ENCODE measurements at regions not wholly inside any gene's neighbourhood (a gene's known extent, or its start where the extent isn't known, plus 50 kb on each side); places are given as distances from the start of the nearest gene placed in this dataset.

GRCh38 chr5:82405161-82405560, 127.0 kb upstream of the RPS23 start:
- ChIA-PET POLR2A (ENCODE audit: partially characterized antibody) (no interaction called here), CTCF (ENCODE audit: partially characterized antibody) (no interaction called here)
- H3K4me3 ChIP-seq (ENCODE audit: extremely low read depth in 1 of 4, insufficient read depth in 2 of 4, low read depth in 3 of 4, low read length in 4 of 4) = no peak overlapping the region
- FAIRE-seq = no peak
- no peak overlapping the region for H4K91ac ChIP-seq (replicated peaks; ENCODE audit: insufficient read length, low read length)
- H3K9me3 ChIP-seq (ENCODE audit: insufficient read depth in 2 of 2, low read depth in 1 of 2, low read length in 1 of 2) = peaks cover 4% of the 10 kb centered on the region in 2 experiments; a peak in 1 of 4 replicates
- no peak overlapping the region for H3K18ac ChIP-seq (ENCODE audit: extremely low read depth, low read length)
- no peak overlapping the region for H3K56ac ChIP-seq (replicated peaks; ENCODE audit: insufficient read length, low read depth, low read length)
- H3K4me2 ChIP-seq (ENCODE audit: insufficient read depth in 1 of 2, low read depth in 2 of 2, low read length in 2 of 2) = no peak overlapping the region
- no peak overlapping the region for H2AK5ac ChIP-seq (ENCODE audit: low read depth, low read length)
- no peak overlapping the region for H2BK5ac ChIP-seq (ENCODE audit: low read depth, low read length)
- H2AFZ ChIP-seq (ENCODE audit: low read length) = no peak overlapping the region
- no peak overlapping the region for H2BK20ac ChIP-seq (ENCODE audit: low read length)
- no peaks in the 10 kb centered on the region; a peak in 1 of 8 replicates for H3K36me3 ChIP-seq (ENCODE audit: control insufficient read depth in 2 of 4, insufficient read depth in 4 of 4, low read length in 3 of 4)
- no peaks in the 10 kb centered on the region for H4K20me1 ChIP-seq (replicated peaks in 1 of 2; ENCODE audit: control insufficient read depth in 1 of 2, insufficient read depth in 2 of 2, low read length in 2 of 2)
- no peak overlapping the region for H4K8ac ChIP-seq (ENCODE audit: extremely low read depth, insufficient read depth, low read length)
- H2BK15ac ChIP-seq (ENCODE audit: low read length) = no peak overlapping the region
- no peak overlapping the region for H3K9ac ChIP-seq (replicated peaks in 1 of 4; ENCODE audit: extremely low read depth in 1 of 4, low read depth in 3 of 4, low read length in 3 of 4)
- H3K23me2 ChIP-seq (ENCODE audit: low read depth, low read length) = no peaks in the 10 kb centered on the region
- no peaks in the 10 kb centered on the region for H3K79me2 ChIP-seq (ENCODE audit: control insufficient read depth in 1 of 2, insufficient read depth in 2 of 2, low read length in 2 of 2)
- H3K27me3 ChIP-seq (replicated peaks in 1 of 4; ENCODE audit: control insufficient read depth in 3 of 4, extremely low read depth in 1 of 4, insufficient read depth in 3 of 4, low read length in 3 of 4) = no peaks in the 10 kb centered on the region
- no peak overlapping the region for H2BK120ac ChIP-seq (replicated peaks; ENCODE audit: low read depth, low read length)
- no peak overlapping the region for H3K14ac ChIP-seq (ENCODE audit: insufficient read length)
- H4K5ac ChIP-seq (ENCODE audit: insufficient read length, low read depth, low read length) = no peak overlapping the region
- peaks cover 0 to 11% (median 10%) of the 10 kb centered on the region in 4 experiments; a peak in 4 of 7 replicates for H3K4me1 ChIP-seq (replicated peaks in 1 of 4; ENCODE audit: control insufficient read depth in 3 of 4, insufficient read depth in 4 of 4, low read length in 3 of 4)
- no peak overlapping the region for H3K27ac ChIP-seq (ENCODE audit: low read depth, low read length)
- no peaks in the 10 kb centered on the region for H3K79me1 ChIP-seq (ENCODE audit: low read depth, low read length)
- H3K23ac ChIP-seq (ENCODE audit: insufficient read length) = no peak overlapping the region
- 94% methylated on average over 2 of the region's 2 CpGs; no CpG with 5 or more reads in 1 of the 2 experiments for WGBS, 2 experiments (ENCODE audit: extremely low coverage in 1 of 2, insufficient coverage in 1 of 2, insufficient read length in 1 of 2, insufficient replicate concordance in 2 of 2, low coverage in 1 of 2, low lambda C conversion rate in 2 of 2, missing lambda C conversion rate in 1 of 2)
- no peak overlapping the region for H3K4ac ChIP-seq (replicated peaks; ENCODE audit: insufficient read length, low read depth, low read length)
- no peak for DNase-seq (ENCODE audit: low read depth in 1 of 2, low spot score in 2 of 2)
- H2BK12ac ChIP-seq (ENCODE audit: low read depth, low read length) = no peak overlapping the region
- TF ChIP-seq CBX8 (IDR thresholded peaks at IDR 0.05; ENCODE audit: borderline replicate concordance, low read depth, low read length) (no peak), ASH2L (IDR thresholded peaks at IDR 0.05; ENCODE audit: low read length) (no peak), SIRT6 (IDR thresholded peaks at IDR 0.05; ENCODE audit: low read length) (no peak), SUZ12 (IDR thresholded peaks at IDR 0.05; ENCODE audit: low read length) (no peak), POLR2AphosphoS5 (IDR thresholded peaks at IDR 0.05; ENCODE audit: low read depth, low read length) (no peak), BACH1 (IDR thresholded peaks at IDR 0.05; ENCODE audit: low read length) (no peak), BRCA1 (IDR thresholded peaks at IDR 0.05; ENCODE audit: low read depth, low read length) (no peak), YY1 (IDR thresholded peaks at IDR 0.05; ENCODE audit: low read depth, low read length) (no peak), CTCF (IDR thresholded peaks at IDR 0.05; ENCODE audit: control extremely low read depth in 1 of 3, insufficient read depth in 1 of 3, low read depth in 1 of 3, low read length in 3 of 3) (no peak), JUND (IDR thresholded peaks at IDR 0.05; ENCODE audit: low read length) (no peak), POLR2A (IDR thresholded peaks at IDR 0.05; ENCODE audit: control extremely low read depth in 1 of 2, low read depth in 2 of 2, low read length in 2 of 2) (no peak), CREB1 (IDR thresholded peaks at IDR 0.05) (no peak), TEAD4 (IDR thresholded peaks at IDR 0.05; ENCODE audit: low read depth, low read length) (no peak), USF2 (IDR thresholded peaks at IDR 0.05; ENCODE audit: low read length) (no peak)

Measured in H1 (cell line).